ENCODE measurements at regions not wholly inside any gene's neighbourhood (a gene's known extent, or its start where the extent isn't known, plus 50 kb on each side); places are given as distances from the start of the nearest gene placed in this dataset.

DNA sequence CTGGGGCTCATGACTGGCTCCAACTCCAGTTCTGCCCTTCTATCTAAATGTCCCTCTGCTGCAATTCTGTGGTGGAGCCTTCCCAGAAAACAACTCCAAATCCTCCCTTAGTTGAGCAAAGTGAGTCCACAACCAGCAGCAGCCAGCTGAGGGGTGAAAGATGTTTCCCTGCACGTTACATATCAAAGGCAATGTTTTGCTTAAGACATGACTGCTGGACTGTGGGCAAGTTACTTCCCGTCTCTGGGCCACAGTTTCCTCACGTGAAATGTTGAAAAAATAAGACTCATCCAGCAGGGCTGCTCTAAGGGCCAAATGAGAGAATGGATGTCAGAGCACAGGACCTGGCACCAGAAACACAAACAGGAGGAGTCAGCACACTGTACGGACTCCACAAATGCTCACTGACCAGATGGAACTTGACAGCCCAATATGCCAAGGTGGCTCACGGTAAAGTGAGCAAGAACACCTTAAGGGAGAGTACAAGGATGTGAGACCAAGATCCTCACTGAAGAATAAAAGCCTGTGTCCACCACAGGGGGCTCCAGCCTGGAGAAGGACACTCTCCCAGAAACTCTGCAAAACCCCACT is 138.4 kb upstream of the ABCA1 start:
- H3K36me3 ChIP-seq (replicated peaks; ENCODE audit: insufficient read depth, low read depth), result no peaks in the 10 kb centered on the region
- 91% methylated on average over 5 of the region's 5 CpGs for WGBS (ENCODE audit: low lambda C conversion rate, missing lambda C conversion rate)
- no peaks in the 10 kb centered on the region for H3K27me3 ChIP-seq
- no peaks in the 10 kb centered on the region for H4K20me1 ChIP-seq (ENCODE audit: insufficient read depth, poor library complexity, severe bottlenecking)
- no peak overlapping the region for H2AFZ ChIP-seq
- H3K4me1 ChIP-seq (ENCODE audit: insufficient read depth), result peaks cover 23% of the 10 kb centered on the region
- TF ChIP-seq EZH2phosphoT487 (IDR thresholded peaks at IDR 0.05; ENCODE audit: low read depth, severe bottlenecking, unreplicated experiment), result no peak
- TF ChIP-seq CTCF (IDR thresholded peaks at IDR 0.05; ENCODE audit: poor library complexity), result no peak
- TF ChIP-seq EZH2 (IDR thresholded peaks at IDR 0.05; ENCODE audit: borderline replicate concordance), result no peak
- H3K79me2 ChIP-seq, result no peaks in the 10 kb centered on the region
- H3K4me3 ChIP-seq, result no peak overlapping the region
- no peak for DNase-seq (ENCODE audit: low spot score)
- no peak overlapping the region for H3K27ac ChIP-seq
- H3K4me2 ChIP-seq, result no peak overlapping the region
- H3K9me3 ChIP-seq (ENCODE audit: low read depth), result no peaks in the 10 kb centered on the region
- H3K9me2 ChIP-seq (replicated peaks; ENCODE audit: insufficient read depth), result no peaks in the 10 kb centered on the region

DNA sequence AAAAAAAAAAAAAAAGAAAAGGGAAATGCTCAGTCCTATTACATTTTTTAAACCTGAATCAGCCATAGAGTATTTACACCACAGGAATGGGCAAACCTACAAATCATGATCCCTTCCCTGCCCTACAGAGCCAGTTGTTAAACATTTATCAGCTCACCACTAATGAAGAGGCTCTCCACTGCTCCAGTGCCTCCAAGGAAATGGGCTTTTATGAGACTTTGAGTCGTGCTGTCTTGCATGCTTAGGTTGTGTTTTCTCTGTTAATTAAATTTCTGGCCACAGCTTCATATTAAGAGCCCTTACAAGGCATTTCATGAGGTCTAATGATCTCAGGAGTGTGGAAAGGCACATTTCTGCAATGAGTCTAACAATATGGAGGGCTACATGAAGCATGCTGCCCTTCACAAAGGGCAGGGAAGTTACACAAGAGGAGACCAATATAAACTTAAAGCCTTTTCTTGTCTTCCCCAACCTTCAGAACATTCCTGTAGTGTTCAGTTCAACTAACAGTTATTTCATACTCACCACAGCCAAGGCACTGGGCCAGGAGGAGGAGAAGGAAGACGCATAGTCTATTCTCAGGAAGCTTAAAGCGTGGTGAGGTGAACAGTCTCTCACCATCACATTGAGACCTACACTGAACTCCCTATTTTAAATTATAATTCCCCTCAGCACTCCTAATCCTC is 140.1 kb upstream of the ABCA1 start:
- Histone ChIP-seq H3K36me3 (replicated peaks; ENCODE audit: insufficient read depth, low read depth) (no peaks in the 10 kb centered on the region), H2AFZ (no peak overlapping the region), H3K27ac (no peak overlapping the region), H3K4me1 (ENCODE audit: insufficient read depth) (peaks cover 23% of the 10 kb centered on the region), H4K20me1 (ENCODE audit: insufficient read depth, poor library complexity, severe bottlenecking) (no peaks in the 10 kb centered on the region), H3K4me2 (no peak overlapping the region), H3K9me2 (replicated peaks; ENCODE audit: insufficient read depth) (no peaks in the 10 kb centered on the region), H3K27me3 (no peaks in the 10 kb centered on the region), H3K4me3 (no peak overlapping the region), H3K79me2 (no peaks in the 10 kb centered on the region), H3K9me3 (ENCODE audit: low read depth) (no peaks in the 10 kb centered on the region)
- WGBS (ENCODE audit: low lambda C conversion rate, missing lambda C conversion rate), result 89% methylated on average over 3 of the region's 3 CpGs
- TF ChIP-seq EZH2phosphoT487 (IDR thresholded peaks at IDR 0.05; ENCODE audit: low read depth, severe bottlenecking, unreplicated experiment), result no peak
- no peak for TF ChIP-seq CTCF (IDR thresholded peaks at IDR 0.05; ENCODE audit: poor library complexity)
- no peak for TF ChIP-seq EZH2 (IDR thresholded peaks at IDR 0.05; ENCODE audit: borderline replicate concordance)
- DNase-seq (ENCODE audit: low spot score), result no peak

GRCh38 chr9:105069285-105069684 is 141.3 kb upstream of the ABCA1 start:
- H3K9me3 ChIP-seq (ENCODE audit: low read depth), result no peaks in the 10 kb centered on the region
- TF ChIP-seq EZH2 (IDR thresholded peaks at IDR 0.05; ENCODE audit: borderline replicate concordance) (no peak), CTCF (IDR thresholded peaks at IDR 0.05; ENCODE audit: poor library complexity) (no peak), EZH2phosphoT487 (IDR thresholded peaks at IDR 0.05; ENCODE audit: low read depth, severe bottlenecking, unreplicated experiment) (no peak)
- DNase-seq (ENCODE audit: low spot score), result no peak
- H3K9me2 ChIP-seq (replicated peaks; ENCODE audit: insufficient read depth), result no peaks in the 10 kb centered on the region
- WGBS (ENCODE audit: low lambda C conversion rate, missing lambda C conversion rate), result 93% methylated on average over 5 of the region's 5 CpGs
- no peak overlapping the region for H3K27ac ChIP-seq
- no peaks in the 10 kb centered on the region for H3K36me3 ChIP-seq (replicated peaks; ENCODE audit: insufficient read depth, low read depth)
- H4K20me1 ChIP-seq (ENCODE audit: insufficient read depth, poor library complexity, severe bottlenecking), result no peaks in the 10 kb centered on the region
- no peak overlapping the region for H3K4me3 ChIP-seq
- H3K4me1 ChIP-seq (ENCODE audit: insufficient read depth), result peaks cover 17% of the 10 kb centered on the region
- H3K27me3 ChIP-seq, result no peaks in the 10 kb centered on the region
- H3K4me2 ChIP-seq, result no peak overlapping the region
- H2AFZ ChIP-seq, result no peak overlapping the region
- no peaks in the 10 kb centered on the region for H3K79me2 ChIP-seq
